ENCODE measurements at regions not wholly inside any gene's neighbourhood (a gene's known extent, or its start where the extent isn't known, plus 50 kb on each side); places are given as distances from the start of the nearest gene placed in this dataset.
"Not testable (repeated sequence)": the region's sequence is repeated elsewhere in the genome, so short reads cannot be mapped to it uniquely, and the experiment has no call there.

- TF ChIP-seq CTCF (IDR thresholded peaks at IDR 0.05; ENCODE audit: control insufficient read depth, insufficient read depth, low read depth, low read length, missing control alignments): no peak
- H3K4me3 ChIP-seq (ENCODE audit: control insufficient read depth, low read depth, low read length): no peak overlapping the region
- no peak for DNase-seq (ENCODE audit: low read depth)
Measured at GRCh38 chr14:96718407-96718806, 78.8 kb upstream of the VRK1 start.

GRCh38 chr14:96720702-96721101 is 76.5 kb upstream of the VRK1 start:
- H3K4me3 ChIP-seq (ENCODE audit: control insufficient read depth, low read depth, low read length); DNase-seq (ENCODE audit: low read depth): not testable (repeated sequence)

GRCh38 chr14:96722736-96723135 is 74.4 kb upstream of the VRK1 start:
- no peak for DNase-seq (ENCODE audit: low read depth)
- no peak for TF ChIP-seq CTCF (IDR thresholded peaks at IDR 0.05; ENCODE audit: control insufficient read depth, insufficient read depth, low read depth, low read length, missing control alignments)
- no peak overlapping the region for H3K4me3 ChIP-seq (ENCODE audit: control insufficient read depth, low read depth, low read length)

GRCh38 chr14:96723946-96724345 is 73.2 kb upstream of the VRK1 start:
- TF ChIP-seq CTCF (IDR thresholded peaks at IDR 0.05; ENCODE audit: control insufficient read depth, insufficient read depth, low read depth, low read length, missing control alignments): no peak
- DNase-seq (ENCODE audit: low read depth): no peak

GRCh38 chr14:96725232-96725631 is 72.0 kb upstream of the VRK1 start:
- no peak for TF ChIP-seq CTCF (IDR thresholded peaks at IDR 0.05; ENCODE audit: control insufficient read depth, insufficient read depth, low read depth, low read length, missing control alignments)

More at GRCh38 chr14:96723946-96724345, 73.2 kb upstream of the VRK1 start:
- no peak overlapping the region for H3K4me3 ChIP-seq (ENCODE audit: control insufficient read depth, low read depth, low read length)

GRCh38 chr14:96727073-96727472 is 70.1 kb upstream of the VRK1 start:
- DNase-seq (ENCODE audit: low read depth): no peak
- TF ChIP-seq CTCF (IDR thresholded peaks at IDR 0.05; ENCODE audit: control insufficient read depth, insufficient read depth, low read depth, low read length, missing control alignments): no peak

More at GRCh38 chr14:96725232-96725631, 72.0 kb upstream of the VRK1 start:
- no peak for DNase-seq (ENCODE audit: low read depth)
- no peak overlapping the region for H3K4me3 ChIP-seq (ENCODE audit: control insufficient read depth, low read depth, low read length)

GRCh38 chr14:96727491-96727890 is 69.7 kb upstream of the VRK1 start:
- DNase-seq (ENCODE audit: low read depth): no peak
- H3K4me3 ChIP-seq (ENCODE audit: control insufficient read depth, low read depth, low read length): no peak overlapping the region
- no peak for TF ChIP-seq CTCF (IDR thresholded peaks at IDR 0.05; ENCODE audit: control insufficient read depth, insufficient read depth, low read depth, low read length, missing control alignments)

More at GRCh38 chr14:96727073-96727472, 70.1 kb upstream of the VRK1 start:
- no peak overlapping the region for H3K4me3 ChIP-seq (ENCODE audit: control insufficient read depth, low read depth, low read length)

Data from AG09309 (cell line).